ENCODE measurements at regions not wholly inside any gene's neighbourhood (a gene's known extent, or its start where the extent isn't known, plus 50 kb on each side); places are given as distances from the start of the nearest gene placed in this dataset.

GRCh38 chr5:60520451-60521227, 179.3 kb downstream of the DEPDC1B start:
- DNase-seq (ENCODE audit: extremely low read depth in 1 of 11, low read depth in 9 of 11, low spot score in 4 of 11), result no peak

DNA sequence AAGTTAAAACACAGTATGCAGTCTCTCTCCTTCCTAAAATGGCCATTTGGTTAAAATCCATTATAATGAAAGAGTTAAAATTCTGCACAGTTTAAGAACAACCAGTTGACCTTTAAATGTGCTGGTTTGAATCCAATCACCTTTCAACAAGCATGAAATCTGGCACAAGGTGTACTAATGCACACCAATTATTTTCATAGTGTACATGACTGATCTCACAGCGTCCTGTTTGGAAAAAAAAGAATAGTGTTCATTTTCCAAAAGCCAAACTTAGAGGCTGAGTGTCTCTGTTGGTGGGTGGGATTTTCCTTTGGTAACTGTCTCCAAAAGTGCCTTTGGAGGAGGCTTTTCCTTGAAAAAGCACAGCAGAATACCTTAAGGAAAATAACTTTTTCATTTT, 180.6 kb downstream of the DEPDC1B start:
- no peak for DNase-seq (ENCODE audit: extremely low read depth in 1 of 11, low read depth in 9 of 11, low spot score in 4 of 11)

- DNase-seq (ENCODE audit: extremely low read depth in 1 of 11, low read depth in 9 of 11, low spot score in 4 of 11), result no peak
Observed at GRCh38 chr5:60517850-60518249, 182.1 kb downstream of the DEPDC1B start.

GRCh38 chr5:60517094-60517694, 182.8 kb downstream of the DEPDC1B start:
- no peak for DNase-seq (ENCODE audit: extremely low read depth in 1 of 11, low read depth in 9 of 11, low spot score in 4 of 11)

DNA sequence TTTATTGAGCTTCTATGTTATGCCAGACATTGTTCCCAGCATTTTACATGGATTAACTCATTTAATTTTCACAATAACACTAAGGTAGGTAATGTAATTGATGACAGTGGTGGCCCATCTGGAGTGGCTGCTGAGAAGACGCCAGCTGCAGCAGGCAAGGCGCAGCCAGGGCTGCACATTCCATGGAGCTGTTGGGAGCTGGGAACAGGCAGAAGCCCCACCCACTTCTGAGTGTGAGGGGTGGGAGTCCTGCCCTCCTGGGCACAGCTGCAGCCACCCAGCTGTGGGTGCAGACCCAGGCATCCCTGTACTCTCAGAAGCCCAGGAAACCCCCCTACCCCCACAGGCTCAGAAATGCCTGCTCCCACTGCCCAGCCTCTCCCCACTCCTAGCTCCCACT, 183.3 kb downstream of the DEPDC1B start:
- no peak for DNase-seq (ENCODE audit: extremely low read depth in 1 of 11, low read depth in 9 of 11, low spot score in 4 of 11)

- DNase-seq (ENCODE audit: extremely low read depth in 1 of 11, low read depth in 9 of 11, low spot score in 4 of 11), result no peak
Observed at GRCh38 chr5:60514152-60514551, 185.8 kb downstream of the DEPDC1B start.

- DNase-seq (ENCODE audit: extremely low read depth in 1 of 11, low read depth in 9 of 11, low spot score in 4 of 11), result no peak
Observed at GRCh38 chr5:60512117-60512516, 187.8 kb downstream of the DEPDC1B start.

GRCh38 chr5:60510663-60511062, 189.3 kb downstream of the DEPDC1B start:
- DNase-seq (ENCODE audit: extremely low read depth in 1 of 11, low read depth in 9 of 11, low spot score in 4 of 11), result no peak

GRCh38 chr5:60510049-60510448, 189.9 kb downstream of the DEPDC1B start:
- no peak for DNase-seq (ENCODE audit: extremely low read depth in 1 of 11, low read depth in 9 of 11, low spot score in 4 of 11)

GRCh38 chr5:60509519-60509918, 190.4 kb downstream of the DEPDC1B start:
- no peak for DNase-seq (ENCODE audit: extremely low read depth in 1 of 11, low read depth in 9 of 11, low spot score in 4 of 11)

DNA sequence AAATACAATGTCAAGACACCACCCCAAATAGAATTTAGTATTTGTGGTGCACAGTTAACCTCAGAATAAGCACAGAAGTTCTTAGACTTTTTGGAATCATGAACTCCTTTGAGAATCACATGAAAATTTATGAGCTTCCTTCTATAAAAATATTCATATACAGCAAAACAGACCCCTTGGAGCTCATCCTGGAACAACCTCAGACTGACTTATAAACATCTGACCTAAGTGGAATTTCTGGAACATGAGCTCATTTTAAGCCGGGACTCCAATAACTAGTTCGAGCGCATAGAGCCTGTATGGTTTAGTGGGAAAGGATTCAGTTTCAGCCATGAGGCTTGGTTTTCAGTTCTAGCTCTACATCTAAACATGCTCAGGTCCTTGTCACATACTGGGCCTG, 192.3 kb downstream of the DEPDC1B start:
- DNase-seq (ENCODE audit: extremely low read depth in 1 of 11, low read depth in 9 of 11, low spot score in 4 of 11), result no peak

- no peak for DNase-seq (ENCODE audit: extremely low read depth in 1 of 11, low read depth in 9 of 11, low spot score in 4 of 11)
Observed at GRCh38 chr5:60505373-60506171, 194.4 kb downstream of the DEPDC1B start.

- DNase-seq (ENCODE audit: extremely low read depth in 1 of 11, low read depth in 9 of 11, low spot score in 4 of 11), result no peak
Observed at GRCh38 chr5:60504342-60504741, 195.6 kb downstream of the DEPDC1B start.

- no peak for DNase-seq (ENCODE audit: extremely low read depth in 1 of 11, low read depth in 9 of 11, low spot score in 4 of 11)
Observed at GRCh38 chr5:60503771-60504170, 196.2 kb downstream of the DEPDC1B start.

DNA sequence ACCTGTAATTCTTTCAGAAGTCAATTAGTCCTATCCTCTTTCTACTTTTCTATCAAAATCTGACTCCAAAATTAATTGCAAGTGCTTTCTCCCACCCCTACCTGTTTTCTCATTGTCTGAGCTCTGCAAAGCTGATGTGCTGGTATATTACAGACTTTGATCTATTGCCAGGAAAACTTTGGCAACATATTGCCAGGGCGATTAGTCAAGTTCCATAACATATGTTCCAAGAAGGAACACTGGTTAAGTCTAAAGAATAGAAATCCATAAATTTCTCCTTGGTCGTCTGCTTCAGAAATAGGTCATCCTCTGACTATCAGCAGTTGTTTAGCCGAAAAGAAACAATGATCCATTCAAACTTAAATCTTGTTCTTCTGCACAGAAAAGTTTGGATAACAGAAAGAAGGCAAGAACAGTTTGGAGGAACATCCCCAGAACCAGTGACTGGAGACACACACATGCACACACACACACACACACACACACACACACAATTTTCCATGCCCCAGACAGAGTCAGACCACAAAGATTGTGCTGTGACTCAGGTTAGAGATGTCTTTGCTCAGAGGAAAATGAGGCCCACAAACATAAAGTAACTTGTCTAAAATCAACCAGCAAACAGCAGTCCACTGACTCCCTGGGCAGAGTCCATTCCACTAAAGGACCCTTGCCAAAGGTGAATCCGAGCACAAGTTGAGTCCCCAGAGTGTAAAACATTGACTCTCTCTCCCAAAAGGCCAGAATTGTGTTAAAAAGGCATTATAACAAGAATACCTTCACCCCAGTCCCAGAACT, 202.1 kb downstream of the DEPDC1B start:
- no peak for DNase-seq (ENCODE audit: extremely low read depth in 1 of 11, low read depth in 9 of 11, low spot score in 4 of 11)

DNA sequence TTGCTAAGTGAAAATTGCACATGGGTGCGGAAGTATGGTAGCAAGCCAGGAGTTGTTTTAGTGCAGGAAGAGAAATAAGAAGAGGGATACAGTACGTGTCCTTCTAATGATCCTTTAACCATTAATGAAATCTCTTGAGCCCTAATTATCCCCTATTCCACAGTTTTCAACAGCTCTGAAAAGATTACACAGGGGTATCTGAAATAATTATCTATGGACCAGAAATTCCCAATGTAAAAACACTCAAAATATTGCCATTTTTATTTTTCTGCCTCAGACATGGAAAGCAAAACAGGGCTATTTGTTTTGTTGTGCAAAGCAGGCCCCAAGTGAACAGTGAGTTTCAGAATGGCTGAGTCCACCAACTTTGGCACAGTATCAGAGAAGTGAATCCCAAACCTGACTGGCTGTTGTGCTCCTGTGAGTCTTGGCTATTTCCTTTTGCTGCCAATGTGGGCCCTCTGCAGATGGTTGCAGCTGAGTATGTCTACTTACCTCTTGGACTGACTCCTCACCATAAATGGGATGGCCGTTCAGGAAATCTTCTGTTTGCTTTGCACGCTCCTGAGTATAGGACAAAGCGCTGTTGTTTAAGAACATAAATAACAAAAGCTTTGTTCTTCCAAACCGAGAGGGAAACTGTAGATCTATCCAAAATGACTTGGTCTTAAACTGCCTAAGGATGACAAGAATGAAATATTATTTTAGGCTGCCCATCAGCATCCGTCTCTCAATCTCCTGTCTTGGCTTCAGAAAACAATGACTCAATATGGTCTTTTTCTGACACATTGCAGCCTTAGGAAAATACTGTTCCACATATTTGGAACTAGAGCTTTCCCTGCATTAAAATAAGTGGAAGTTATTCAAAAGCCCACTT, 204.1 kb downstream of the DEPDC1B start:
- no peak for DNase-seq (ENCODE audit: extremely low read depth in 1 of 11, low read depth in 9 of 11, low spot score in 4 of 11)

GRCh38 chr5:60494635-60495034, 205.3 kb downstream of the DEPDC1B start:
- DNase-seq (ENCODE audit: extremely low read depth in 1 of 11, low read depth in 9 of 11, low spot score in 4 of 11), result no peak

DNA sequence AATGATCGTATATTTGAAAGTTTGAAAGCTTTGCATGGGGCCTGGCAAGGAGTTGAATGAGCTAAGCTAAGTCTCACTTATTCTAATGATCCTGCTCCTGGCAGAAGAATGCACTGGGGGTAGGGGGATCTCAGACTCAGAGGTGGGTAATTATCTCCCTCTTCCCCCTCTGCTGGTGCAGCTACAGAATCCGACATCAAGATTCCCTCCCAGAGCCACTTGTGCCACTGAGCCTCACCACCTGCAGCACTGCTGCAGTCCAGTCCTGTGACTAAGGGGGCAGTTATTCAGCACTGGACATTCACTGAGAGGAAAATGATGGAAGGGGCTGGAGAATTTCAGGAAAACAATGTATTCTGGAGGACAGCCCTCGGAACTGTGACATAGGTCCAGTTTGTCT, 205.8 kb downstream of the DEPDC1B start:
- no peak for DNase-seq (ENCODE audit: extremely low read depth in 1 of 11, low read depth in 9 of 11, low spot score in 4 of 11)

All from renal cortex interstitium (tissue), 11 donors.